HT-29 (cell line): ENCODE measurements at regions not wholly inside any gene's neighbourhood (a gene's known extent, or its start where the extent isn't known, plus 50 kb on each side); places are given as distances from the start of the nearest gene placed in this dataset.

ENCODE experiments used
- DNase-seq: peaks from one replicate; pipeline ENCODE4 v3.0.0-alpha.2; 2015; ENCODE audit warnings: low spot score

DNA sequence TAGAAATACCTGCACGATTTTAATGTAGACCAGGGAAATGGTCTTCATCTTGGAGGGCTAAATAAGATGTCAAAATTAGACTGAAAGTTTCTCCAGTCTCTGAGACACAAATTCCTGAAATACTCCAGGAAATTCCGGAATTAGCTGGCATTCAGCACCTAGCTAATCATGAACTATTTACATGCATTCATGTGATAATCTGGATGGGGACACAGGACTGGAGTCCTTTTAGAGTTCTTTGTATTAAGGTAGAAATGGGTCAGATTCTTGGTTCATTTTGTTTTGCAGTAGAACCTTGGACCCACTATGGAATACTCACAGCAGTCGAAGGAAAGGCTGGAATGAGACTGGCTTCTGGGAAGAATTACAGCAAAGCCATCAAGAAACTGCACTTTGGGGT is 65.3 kb upstream of the MDFIC start:
- no peak for DNase-seq

DNA sequence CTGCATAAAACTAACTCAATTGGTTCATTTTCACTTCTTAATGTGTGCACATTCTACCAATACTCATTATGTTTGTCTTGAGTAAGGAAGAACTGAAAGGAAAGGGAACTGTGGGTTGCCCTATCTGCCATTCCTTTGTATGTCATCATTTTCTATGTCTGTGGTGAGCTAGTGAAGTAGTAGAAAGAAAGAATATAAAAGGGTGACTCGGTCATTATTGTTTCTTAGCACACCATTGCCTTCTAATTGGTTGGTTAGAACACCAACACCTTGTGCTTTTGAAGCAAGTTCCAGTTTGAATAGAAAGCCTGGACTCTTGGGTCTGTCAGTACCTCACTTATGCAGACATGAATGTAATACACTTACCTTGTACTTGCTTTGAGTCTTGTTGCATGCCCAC is 64.3 kb upstream of the MDFIC start:
- no peak for DNase-seq

DNA sequence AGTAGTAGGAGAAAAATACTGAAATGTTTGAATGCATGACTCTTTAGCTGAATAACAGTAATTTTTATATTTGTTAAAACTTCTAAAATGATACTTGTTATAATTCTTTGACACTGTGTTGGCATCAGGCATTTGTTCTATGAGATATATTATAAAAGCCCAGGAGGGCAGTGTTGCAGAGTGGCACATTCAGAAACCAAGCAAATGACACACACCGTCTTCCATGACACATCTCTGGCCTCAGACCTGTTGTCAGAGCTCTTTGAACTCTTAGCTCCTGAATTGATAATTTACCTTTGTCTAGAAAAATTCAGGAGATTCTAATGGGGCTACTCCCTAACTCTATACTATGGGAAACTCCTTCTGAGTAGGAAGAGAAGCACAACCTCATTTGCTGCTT is 62.4 kb upstream of the MDFIC start:
- DNase-seq = no peak

- no peak for DNase-seq
Observed at GRCh38 chr7:114860206-114860605, 61.7 kb upstream of the MDFIC start.

DNA sequence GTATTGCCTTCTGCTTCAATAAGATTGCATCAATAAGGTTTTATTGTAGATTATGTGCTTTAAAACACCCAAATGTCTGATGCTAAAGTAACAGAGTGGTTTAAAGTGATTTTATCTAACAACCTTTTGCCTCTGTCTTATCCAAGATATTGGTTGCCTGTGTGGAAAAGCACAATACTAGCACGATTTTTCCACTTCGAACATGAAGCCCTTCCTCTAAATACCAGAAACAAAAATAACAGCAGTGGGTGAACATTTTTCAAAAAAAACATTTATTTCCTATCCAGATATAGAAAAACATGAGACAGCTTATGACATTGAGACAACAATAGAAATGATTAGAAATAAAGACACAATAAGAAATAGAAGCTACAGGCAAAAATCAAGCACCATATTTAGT is 59.5 kb upstream of the MDFIC start:
- DNase-seq = no peak

DNA sequence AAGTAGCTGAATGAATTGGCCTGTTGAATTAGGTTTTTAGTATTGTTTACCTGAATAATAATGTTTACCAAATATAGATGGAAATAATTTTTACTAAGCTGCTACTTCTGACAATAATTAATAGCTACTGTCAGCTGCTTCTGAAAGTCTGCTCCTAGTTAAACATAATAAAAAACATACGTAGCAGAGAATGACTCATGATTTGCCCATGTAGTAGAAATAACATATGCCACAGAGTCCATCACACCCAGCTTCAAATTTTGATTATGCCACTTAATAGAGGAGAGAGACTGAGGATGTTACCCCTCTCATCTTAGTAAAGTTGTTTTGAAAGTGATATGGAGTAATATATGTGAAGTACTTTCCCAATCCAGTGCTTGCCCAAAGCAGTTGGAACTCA is 57.6 kb upstream of the MDFIC start:
- DNase-seq = peak; percentile 43

DNA sequence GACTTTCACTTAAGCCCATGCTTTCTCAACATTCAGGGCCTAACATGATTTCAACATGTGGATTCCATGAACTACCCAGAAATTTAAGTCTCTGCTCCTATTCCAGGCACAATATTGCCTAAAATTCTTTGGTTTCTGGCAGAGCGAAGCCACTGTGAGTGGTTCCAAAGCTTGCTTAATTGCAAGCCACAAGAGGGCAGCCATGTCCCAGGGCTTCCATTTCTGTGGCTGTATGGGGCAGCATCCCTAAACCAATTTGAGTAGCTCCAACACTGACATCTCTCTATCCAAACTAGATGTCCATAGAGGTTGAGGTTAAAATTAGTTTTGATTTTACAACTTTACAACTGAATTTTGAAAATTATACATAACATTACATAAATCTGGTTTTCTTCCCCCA is 56.3 kb upstream of the MDFIC start:
- peak; percentile 72 for DNase-seq
